HL-60 (cell line): ENCODE measurements at regions not wholly inside any gene's neighbourhood (a gene's known extent, or its start where the extent isn't known, plus 50 kb on each side); places are given as distances from the start of the nearest gene placed in this dataset.

Experiments
- CTCF ChIP-seq: IDR thresholded peaks from one replicate; pipeline ENCODE4 v1.5.1; 2011; ENCODE audit warnings: low read length, control low read depth, inconsistent platforms; ENCODE audit not compliant: insufficient read depth
- GABPA ChIP-seq: IDR thresholded peaks from 2 replicates; pipeline ENCODE4 v1.6.1; 2012; ENCODE audit warnings: low read depth
- POLR2AphosphoS5 ChIP-seq: IDR thresholded peaks from 2 replicates; pipeline ENCODE4 v1.6.1; 2012; ENCODE audit warnings: low read depth
- REST ChIP-seq: IDR thresholded peaks from 2 replicates; pipeline ENCODE4 v1.6.1; 2012; ENCODE audit warnings: low read depth; ENCODE audit not compliant: insufficient replicate concordance
- SPI1 ChIP-seq: IDR thresholded peaks from 2 replicates; pipeline ENCODE4 v1.6.1; 2012; ENCODE audit warnings: low read depth, mild to moderate bottlenecking, borderline replicate concordance

GRCh38 chr17:31757097-31757496 lies 101.9 kb downstream of the COPRS start:
- TF ChIP-seq REST (no peak), CTCF (no peak), SPI1 (no peak), POLR2AphosphoS5 (no peak), GABPA (no peak)
